GM18508 (cell line): ENCODE measurements at regions not wholly inside any gene's neighbourhood (a gene's known extent, or its start where the extent isn't known, plus 50 kb on each side); places are given as distances from the start of the nearest gene placed in this dataset.
A peak's percentile ranks its signal among the peaks of the same experiment; 100 is the strongest.
"Not testable (repeated sequence)": the region's sequence is repeated elsewhere in the genome, so short reads cannot be mapped to it uniquely, and the experiment has no call there.

ENCODE experiments used
- ATAC-seq: cut with Tn5 transposase; IDR thresholded peaks from one replicate; pipeline ENCODE4 v1.9.1; 2021; ENCODE audit warnings: moderate number of reproducible peaks; ENCODE audit not compliant: insufficient read depth, unreplicated experiment

DNA sequence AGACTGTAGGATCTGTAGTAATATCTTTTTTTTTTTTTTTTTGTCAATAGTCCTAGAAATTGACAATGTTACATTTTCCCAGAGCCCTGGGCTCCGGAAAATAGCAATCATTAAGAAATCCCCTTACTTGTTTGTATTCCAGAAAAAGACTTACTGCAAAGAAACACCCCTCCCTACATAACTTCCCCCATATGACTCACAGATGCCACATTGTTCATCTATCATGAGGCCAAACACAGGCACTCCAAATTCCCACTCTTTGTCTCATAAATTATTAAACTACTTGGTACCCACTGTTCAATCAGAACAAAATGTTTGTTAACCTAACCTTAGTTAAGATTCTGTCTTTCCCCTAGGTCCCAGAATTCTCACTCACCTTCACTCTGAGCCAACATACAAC lies 53.5 kb downstream of the TEX51 start:
- no peak for ATAC-seq

DNA sequence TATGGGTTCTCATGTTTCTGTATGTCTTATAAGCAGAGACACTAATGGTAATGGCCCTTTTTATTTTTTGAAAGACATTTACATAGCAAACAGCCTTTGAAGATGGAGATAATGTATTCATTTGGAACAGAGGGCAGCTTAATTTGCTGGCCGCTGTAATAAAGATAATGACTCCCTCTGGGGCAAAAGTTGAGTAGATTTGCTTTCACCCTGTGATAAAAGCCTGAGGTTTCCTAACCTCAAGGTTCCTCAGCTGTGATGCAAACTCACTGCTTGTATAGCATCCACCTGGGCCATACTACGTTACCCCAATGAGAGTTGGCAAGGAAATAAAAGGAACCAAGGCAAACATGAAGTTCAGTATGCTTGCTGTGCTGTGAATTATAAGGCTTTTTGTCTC lies 54.8 kb downstream of the TEX51 start:
- ATAC-seq = no peak

DNA sequence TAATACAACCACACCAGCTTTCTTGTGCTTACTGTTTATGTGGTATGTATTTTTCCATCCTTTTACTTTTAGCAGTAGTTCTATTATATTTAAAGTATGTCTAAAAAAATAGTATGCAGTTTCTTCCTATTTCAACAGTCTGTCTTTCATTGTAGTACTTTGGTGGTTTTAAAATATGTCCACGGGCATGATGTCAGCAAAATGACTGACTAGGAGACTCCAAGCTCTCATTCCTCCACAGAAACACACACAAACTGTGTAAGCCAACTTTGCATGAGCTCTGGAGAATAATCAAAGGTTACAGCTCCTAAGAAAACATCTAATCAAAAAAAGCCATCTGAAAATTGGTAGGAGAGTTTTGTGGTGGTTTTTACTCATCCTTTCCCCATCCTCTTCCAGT lies 56.1 kb downstream of the TEX51 start:
- ATAC-seq = no peak

DNA sequence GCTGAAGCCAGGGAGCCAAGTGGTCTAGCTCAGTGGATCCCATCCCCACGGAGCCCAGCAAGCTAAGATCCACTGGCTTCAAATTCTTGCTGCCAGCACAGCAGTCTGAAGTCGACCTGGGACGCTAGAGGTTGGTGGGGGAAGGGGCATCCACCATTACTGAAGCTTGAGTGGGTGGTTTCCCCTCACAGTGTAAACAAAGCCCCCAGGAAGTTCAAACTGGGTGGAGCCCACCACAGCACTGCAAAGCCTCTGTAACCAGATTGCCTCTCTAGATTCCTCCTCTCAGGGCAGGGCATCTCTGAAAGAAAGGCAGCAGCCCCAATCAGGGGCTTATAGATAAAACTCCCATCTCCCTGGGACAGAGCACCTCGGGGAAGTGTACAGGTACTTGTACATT lies 58.1 kb downstream of the TEX51 start:
- ATAC-seq = not testable (repeated sequence)

DNA sequence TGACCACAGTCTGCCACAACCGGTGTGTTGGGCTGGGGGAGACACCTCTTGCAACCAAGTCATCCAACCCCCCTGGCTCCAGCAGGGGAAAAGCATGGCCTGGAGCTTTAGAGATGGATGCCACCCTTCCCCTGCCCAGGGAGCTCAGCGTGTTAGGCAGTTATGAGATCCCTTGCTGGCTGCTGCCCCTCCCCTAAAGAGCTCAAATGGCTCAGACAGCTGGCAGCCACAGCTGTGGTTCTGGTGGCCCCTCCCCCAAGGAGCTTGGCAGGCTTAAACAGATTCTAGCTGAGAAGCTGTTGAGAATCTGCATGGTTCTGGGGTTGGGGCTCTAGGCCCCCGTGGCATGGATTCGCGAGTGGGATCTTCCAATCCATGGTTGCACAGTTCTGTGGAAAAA lies 64.7 kb downstream of the TEX51 start:
- no peak for ATAC-seq

DNA sequence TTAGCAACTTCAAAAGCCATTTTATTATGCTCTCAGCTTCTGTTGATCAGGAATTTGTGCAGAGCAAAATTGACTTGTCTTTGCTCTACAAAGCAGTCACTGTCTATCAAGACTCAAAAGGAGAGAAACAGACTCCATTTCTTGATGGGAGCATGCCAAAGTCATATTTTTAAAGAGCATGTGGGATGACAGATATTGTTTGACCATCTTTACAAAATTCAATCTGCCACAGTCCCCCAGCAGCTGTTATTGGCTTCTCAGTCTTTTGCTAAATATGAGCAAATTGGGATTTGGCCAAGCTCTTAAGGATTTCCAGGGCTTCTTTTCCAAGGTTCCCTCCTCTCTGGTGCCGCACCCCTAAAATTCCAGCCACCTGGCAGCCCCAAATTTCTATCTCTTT lies 67.9 kb downstream of the TEX51 start:
- no peak for ATAC-seq

DNA sequence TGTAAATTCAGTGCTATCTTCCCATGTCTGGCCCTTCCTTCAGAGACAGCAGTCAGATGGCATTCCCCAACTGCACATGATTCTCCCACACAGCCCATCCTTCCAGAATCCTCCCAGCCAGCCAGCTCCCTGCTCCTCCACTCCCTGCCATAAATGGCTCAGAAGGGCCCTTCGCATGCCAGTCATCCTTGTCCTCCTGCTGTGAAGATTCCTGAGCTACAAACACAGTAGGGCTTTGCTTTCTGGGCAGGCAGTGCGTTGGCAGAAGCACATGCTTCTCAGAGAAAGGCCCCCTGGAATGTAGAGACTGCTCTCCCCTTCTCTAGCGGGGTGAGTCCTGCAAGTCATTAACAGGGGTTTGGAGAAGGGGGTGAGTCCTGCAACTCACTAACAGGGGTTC lies 71.9 kb downstream of the TEX51 start:
- ATAC-seq = no peak

DNA sequence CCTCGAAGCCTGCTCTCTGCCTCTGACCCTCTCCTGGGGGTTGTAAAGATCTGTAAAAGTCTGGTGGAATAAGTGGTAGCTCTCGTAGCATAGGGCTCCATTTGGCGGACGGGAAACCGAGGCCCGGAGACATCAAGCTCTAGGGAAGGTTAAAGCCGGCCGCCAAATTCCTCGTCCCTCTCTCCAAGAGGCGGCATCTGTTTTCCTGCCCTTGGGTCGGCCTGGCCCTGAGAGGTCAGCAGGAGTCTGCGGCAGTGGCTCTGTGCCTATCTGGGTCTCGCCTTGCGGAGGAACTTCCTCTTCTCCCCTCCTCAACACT lies 72.4 kb downstream of the TEX51 start:
- ATAC-seq = no peak

DNA sequence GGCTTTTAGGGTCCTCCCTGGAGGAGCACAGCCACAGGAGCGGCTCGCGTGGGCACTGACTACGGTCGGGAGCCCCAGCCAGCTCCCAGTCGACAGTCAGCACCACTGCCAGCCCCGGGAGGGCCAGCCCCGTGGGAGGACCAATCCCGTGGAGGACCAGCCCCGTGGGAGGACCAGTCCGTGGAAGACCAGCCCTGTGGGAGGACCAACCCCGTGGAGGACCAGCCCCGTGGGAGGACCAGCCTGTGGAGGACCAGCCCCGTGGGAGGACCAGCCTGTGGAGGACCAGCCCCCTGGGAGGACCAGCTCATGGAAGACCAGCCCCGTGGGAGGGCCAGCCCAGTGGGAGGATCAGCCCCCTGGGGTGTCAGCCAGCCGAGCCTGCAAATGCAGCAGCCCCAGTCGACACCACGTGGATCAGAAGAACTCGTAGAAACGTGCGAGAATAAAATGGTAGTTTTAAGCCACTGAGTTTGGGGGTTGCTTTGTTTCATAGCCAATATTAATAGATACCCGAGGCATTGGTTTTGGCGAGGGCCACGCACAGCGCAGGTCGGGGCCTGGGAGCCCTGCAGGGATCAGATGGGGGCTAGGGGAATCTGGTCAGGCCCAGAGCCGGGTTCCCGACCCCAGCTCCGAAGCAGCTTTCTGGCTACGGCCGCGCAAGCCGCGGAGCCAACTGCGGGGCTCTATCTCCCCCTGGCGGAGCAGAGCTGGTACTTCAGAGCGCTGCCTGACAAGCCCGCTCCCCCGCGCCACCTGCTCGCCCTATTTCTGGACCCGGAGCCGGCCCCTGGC lies 73.0 kb downstream of the TEX51 start:
- ATAC-seq = peak; percentile 91

DNA sequence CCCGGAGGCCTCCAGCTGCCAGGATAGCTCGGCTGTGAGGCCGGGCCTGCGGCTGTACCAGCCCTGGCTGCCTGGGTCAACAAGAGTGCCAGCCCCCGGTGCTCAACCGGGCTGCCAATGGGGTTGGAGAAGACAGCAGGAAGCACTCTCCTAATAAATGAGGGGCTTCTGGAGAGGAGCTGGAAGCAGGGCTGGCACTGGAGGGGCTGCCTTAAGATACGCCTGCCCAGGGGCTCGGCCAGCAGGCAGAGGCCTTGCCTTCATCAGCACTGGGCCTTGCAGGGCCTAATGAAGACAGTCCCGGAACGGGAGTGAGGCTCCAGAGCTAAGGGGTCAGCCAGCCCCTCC lies 73.6 kb downstream of the TEX51 start:
- no peak for ATAC-seq

DNA sequence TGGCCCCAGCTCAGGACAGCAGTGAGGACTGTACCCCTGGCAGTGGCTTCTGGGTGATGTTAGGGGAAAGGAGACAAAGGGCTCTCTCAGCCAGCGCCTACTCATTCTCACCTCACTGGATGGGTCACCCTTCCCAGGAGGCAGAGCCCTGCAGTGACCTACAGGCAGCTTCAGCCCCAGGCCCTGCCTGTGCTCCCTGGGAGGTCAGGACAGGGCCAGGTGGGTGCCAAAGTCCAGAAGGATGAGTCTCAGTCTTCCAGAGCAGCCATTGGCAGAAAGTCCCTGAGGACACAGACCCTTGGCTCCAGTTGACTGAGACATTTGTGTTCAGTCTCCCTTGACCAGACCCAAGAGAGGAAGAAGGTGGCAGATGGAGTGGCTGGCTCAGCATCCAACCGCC lies 75.1 kb downstream of the TEX51 start:
- no peak for ATAC-seq

DNA sequence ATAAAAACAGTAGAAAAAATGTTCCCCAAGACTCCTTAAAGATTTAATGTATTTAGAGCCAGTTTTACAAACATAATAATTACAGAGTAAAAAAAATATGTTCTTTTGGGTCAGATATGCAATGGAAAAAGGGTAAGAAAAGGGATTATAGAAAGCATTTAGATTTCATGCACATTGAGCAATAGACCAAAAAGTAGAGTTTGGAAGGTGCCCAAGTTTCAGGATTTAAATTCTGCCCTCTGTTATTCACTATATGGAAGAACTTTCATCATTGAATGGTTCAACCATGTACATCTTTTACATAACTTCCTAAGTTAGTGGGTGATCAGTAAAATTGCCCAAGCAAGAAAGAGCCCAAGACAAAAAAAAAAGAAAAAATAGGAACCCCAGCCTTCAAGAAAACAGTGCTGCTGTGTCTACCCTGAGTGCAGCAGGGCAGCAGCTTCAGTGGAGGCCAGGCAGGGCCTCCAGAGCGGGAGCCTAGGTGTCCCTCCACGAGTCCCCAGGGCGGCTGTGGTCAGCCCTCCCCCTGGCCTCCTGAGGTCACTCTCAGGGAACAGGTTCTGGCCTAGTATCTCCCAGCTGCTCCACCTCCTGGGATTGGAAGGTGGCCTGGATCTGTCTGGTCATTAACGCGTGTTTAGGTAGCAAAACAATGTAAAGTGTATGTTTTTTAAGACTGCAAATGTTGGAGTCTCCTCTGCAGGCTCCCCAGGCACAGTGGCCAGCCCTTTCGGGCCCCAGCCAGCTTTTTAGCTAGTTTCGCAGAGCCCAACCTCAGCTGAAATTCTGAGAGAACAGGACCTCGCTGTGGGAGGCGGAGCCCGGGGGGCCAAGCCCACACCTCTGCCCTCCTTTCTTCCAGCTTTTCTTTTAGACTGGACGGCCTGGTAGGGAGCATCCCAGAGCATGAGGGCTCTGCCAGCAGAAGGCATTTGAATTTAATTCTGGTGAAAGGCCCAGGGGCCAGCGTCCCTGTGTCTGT lies 77.3 kb downstream of the TEX51 start:
- no peak for ATAC-seq

DNA sequence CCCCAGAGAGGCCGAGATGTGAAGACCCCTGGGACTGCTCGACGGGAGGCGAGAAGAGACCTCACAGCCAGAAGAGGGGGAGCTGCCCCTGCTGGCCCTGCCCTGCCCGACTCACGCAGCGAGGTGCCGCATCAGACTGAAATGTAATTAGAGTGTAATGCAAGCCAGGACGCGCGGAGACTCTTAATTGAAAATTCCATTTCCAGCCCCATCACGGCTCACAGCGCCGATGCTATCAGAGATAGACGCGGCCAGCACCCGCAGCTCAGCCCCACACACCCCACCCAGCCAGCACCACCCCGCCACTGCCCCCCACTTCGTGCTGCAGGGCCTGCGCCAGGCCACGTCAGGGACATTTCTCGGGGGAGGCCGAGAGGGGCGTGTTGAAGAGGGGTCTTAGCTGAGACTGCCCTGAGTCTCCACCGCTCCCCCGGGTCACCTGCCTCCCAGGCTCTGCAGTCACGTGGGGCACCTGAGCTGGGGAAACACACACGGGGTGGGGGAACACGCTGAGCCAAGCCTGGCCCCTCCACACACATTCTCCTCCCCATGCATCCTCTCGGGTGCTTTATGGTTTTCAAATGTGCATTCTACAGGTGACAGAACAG lies 78.1 kb downstream of the TEX51 start:
- ATAC-seq = no peak

DNA sequence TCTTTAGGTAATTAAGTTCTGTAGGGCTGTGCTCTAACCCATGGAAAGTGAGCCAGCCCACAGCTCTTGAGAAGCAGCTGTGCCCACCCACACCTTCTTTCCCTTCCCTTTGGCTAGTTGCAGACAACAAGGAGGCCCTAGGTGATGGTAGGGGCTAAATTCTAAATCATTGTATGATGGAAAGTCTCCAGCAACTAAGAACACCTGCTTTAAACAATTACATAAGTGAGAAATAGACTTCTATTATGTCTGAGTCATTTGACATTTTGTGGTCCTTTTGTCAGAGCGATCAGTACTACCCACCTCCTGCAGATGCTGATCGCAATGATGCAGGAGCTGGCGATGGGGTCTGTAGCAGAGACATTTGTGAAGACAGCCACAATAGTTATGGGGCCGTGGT lies 79.6 kb downstream of the TEX51 start:
- ATAC-seq = no peak

DNA sequence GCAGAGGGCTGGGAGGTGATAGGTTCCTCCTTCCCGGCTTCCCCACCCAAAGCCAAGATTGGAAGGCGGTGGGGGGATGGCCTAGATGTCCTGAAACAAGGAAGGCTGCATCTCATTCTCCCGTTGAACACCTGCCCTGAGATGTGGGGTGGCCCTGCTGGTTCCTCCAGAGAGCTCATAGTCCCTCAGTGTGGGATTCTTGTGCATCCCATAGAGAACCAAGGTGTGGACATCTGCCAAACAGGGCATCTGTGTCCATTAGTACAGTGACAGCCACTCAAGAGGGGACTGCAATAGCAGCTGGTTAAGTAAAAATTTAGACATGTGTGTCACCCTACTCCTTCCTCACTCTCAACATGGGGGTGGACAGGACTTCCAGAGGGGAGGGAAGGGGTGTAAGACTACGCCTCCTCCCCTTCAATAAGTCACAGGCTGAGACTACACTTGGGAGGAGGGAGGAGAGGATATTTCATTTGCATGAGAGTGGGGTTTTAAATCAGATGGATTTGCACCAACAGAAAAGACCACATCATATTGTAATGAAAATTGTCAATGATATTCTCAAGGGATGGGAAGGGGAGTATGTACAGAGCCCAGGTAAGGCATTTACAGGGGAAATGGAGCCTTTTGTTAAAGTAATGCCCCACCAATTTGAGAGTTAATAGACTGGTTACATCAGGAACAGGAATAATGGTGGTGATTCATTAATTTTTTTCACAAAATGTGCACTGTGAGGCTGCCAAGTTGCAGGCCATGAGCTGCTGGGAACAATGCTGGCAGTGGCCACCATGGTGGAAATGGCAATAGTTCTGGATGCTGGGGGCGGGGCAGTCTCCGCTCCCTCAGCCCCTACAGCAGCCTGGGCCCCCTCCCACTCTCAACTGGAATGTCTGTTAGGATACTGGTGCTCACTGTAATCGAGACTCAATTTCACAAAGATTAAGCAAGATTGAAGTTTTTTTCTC lies 80.6 kb downstream of the TEX51 start:
- no peak for ATAC-seq

DNA sequence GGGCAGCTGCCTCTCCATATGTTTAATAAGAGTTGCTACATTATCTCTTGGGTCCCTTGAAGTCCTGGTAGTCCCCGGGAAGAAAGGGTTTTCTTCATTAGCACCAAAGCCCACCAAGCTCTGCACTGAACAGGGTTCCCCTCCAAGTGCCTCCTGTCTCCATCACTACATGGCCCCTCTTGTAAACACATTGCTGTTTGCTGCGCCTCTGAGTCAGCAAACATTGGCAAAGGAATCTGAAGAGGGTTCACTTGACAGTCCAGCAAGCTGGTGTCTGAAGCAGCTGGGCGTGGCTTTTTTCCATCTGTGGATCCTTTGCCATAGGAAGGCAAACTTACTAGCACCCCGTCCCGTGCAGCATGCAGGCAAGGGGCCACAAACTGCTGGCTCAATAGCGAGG lies 82.8 kb downstream of the TEX51 start:
- no peak for ATAC-seq

DNA sequence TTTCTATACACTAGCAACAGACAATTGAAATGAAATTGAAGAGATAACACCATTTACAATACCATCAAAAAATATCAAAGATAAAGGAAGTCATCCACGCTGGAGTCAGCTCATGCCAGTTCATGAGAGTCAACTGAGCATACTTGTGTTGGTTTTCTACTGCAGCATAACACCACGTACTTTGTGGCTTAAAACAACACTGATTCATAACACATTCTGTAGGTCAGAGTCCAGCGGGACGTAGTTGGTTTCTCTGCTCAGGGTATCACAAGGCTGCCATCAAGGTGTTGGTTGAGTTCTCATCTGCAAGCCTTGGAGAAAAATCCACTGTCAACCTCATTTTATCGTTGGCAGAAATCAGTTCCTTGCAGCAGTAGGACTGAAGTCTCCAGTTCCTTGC lies 84.2 kb downstream of the TEX51 start:
- no peak for ATAC-seq

DNA sequence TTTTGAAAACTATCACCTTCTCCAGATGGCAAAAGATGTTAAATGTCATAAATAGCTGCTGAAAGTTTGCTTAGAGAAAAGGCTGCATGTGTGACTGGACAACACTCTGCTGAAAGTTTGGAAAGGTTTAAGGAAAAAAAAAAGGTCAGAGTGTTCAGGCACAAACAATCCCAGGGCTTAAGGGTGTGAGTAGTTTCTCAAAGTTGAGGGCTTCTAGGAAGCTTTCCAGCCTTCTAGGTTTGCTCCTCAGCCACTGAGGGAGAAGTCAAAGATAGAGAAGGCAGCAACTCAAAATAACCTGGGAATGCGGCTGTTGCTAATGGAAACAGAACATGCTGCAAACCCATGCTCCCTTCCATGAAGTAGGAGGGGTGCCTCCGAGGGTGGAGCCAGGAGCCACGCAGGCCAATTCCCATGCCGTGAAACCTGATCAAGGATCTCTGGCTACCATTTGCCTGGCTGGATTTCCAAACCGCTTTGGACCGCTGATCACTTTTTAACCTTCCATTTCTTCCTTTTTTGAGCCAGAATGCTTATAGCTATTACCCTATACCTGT lies 88.0 kb downstream of the TEX51 start:
- ATAC-seq = no peak

DNA sequence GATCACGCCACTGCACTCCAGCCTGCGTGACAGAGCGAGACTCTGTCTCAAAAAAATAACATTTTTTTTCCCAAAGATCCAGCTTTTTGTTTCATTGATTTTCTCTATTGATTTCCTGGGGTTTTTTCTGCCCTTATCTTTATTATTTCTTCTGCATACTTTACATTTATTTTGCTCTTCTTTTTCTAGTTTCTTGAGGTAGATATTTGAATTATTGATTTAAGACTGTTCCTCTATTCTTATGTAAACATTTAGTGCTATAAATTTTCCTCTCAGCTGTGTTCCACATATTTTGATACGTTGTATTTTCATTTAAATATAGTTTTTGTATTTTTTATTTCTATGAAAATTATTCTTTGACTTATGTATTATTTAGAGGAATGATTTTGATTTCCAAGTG lies 89.8 kb downstream of the TEX51 start:
- no peak for ATAC-seq

DNA sequence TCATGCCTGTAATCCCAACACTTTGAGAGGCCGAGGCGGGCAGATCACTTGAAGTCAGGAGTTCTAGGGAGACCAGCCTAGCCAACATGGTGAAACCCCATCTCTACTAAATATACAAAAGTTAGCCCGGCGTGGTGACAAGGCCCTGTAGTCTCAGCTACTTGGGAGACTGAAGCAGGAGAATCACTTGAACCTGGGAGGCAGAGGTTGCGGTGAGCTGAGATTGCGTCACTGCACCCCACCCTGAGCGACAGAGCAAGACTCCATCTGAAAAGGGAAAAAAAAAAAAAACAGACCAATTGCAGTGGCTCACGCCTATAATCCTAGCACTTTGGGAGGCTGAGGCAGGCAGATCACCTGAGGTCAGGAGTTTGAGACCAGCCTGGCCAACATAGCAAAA lies 90.4 kb downstream of the TEX51 start:
- not testable (repeated sequence) for ATAC-seq
